ENCODE measurements at regions not wholly inside any gene's neighbourhood (a gene's known extent, or its start where the extent isn't known, plus 50 kb on each side); places are given as distances from the start of the nearest gene placed in this dataset.
"Not testable (repeated sequence)": the region's sequence is repeated elsewhere in the genome, so short reads cannot be mapped to it uniquely, and the experiment has no call there.

GRCh38 chr7:29684151-29684786, 120.6 kb downstream of the PRR15 start:
- peak; percentile 92 for FAIRE-seq
- not testable (repeated sequence) for DNase-seq (ENCODE audit: insufficient read length, low spot score)

- DNase-seq (ENCODE audit: insufficient read length, low spot score) = peak; percentile 20
- TF ChIP-seq PAX5 (IDR thresholded peaks at IDR 0.05; ENCODE audit: insufficient read depth, low read length, severe bottlenecking) (no peak), POU2F2 (IDR thresholded peaks at IDR 0.05; ENCODE audit: low read depth, low read length) (no peak), SPI1 (IDR thresholded peaks at IDR 0.05; ENCODE audit: low read depth, low read length) (no peak), TAF1 (IDR thresholded peaks at IDR 0.05; ENCODE audit: low read depth, low read length) (no peak), POLR2AphosphoS5 (IDR thresholded peaks at IDR 0.05; ENCODE audit: low read depth, low read length) (no peak), POLR2A (IDR thresholded peaks at IDR 0.05; ENCODE audit: low read depth, low read length) (no peak)
- peak; percentile 79 for FAIRE-seq
These were observed 121.3 kb upstream of the WIPF3 start for GRCh38 chr7:29684787-29685650.

DNA sequence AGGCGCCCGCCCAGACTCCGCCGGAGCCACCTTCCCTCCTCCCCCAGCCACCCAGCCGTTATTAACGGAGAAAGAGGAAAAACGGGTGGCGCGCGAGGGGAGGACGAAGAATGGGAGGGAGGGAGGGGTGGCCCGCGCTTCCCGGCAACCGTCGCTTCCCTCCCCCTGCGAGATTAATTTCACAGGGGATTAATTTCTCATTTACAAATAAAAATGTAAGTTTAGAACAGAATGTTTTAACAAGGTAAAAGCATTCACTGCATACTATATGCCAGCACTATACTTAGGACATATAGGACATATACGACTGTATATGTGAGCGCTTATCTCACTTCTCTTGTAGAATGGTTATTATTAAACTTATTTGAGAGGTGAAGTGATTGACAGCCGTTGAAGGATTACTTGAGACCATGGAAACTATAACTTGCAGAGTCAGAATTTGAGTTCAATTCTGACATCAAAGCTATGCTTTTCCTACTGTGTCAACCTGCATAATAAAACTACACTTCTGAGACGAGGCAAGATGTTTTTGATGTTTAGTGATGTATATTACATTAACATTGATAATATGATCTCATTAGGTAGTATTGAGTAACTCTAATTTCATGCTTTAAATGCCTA, 120.5 kb upstream of the WIPF3 start:
- DNase-seq (ENCODE audit: insufficient read length, low spot score); FAIRE-seq: not testable (repeated sequence)

GRCh38 chr7:29690510-29690909, 115.8 kb upstream of the WIPF3 start:
- not testable (repeated sequence) for FAIRE-seq; DNase-seq (ENCODE audit: insufficient read length, low spot score)

GRCh38 chr7:29696402-29696801, 109.9 kb upstream of the WIPF3 start:
- not testable (repeated sequence) for DNase-seq (ENCODE audit: insufficient read length, low spot score); FAIRE-seq

DNA sequence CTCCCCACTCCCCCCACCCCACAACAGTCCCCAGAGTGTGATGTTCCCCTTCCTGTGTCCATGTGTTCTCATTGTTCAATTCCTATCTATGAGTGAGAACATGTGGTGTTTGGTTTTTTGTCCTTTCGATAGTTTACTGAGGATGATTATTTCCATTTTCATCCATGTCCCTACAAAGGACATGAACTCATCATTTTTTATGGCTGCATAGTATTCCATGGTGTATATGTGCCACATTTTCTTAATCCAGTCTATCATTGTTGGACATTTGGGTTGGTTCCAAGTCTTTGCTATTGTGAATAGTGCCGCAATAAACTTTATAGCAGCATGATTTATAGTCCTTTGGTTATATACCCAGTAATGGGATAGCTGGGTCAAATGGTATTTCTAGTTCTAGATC, 106.6 kb upstream of the WIPF3 start:
- FAIRE-seq; DNase-seq (ENCODE audit: insufficient read length, low spot score): not testable (repeated sequence)

- FAIRE-seq; DNase-seq (ENCODE audit: insufficient read length, low spot score): not testable (repeated sequence)
These were observed 104.8 kb upstream of the WIPF3 start for GRCh38 chr7:29701540-29701939.

DNA sequence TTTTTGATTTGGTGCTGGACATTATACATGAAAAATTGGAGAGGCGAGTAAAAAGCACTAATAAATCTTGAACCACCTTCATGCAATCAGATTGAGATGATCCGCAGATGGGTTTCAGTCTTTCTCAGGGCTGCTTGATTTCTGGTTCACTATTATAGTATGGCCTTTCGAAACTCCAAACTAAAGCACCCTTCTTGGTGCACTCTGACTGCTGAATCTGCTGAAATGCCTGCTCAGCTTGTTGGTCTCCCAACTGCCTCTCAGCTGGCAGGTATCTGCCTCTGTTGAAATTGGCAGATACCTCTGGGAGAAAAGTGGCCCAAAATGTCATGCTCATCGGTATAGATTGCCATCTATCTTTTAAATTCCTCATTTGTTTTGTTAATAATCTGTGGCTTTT, 102.5 kb upstream of the WIPF3 start:
- not testable (repeated sequence) for FAIRE-seq; DNase-seq (ENCODE audit: insufficient read length, low spot score)

GRCh38 chr7:29709002-29709401, 97.3 kb upstream of the WIPF3 start:
- not testable (repeated sequence) for FAIRE-seq; DNase-seq (ENCODE audit: insufficient read length, low spot score)

DNA sequence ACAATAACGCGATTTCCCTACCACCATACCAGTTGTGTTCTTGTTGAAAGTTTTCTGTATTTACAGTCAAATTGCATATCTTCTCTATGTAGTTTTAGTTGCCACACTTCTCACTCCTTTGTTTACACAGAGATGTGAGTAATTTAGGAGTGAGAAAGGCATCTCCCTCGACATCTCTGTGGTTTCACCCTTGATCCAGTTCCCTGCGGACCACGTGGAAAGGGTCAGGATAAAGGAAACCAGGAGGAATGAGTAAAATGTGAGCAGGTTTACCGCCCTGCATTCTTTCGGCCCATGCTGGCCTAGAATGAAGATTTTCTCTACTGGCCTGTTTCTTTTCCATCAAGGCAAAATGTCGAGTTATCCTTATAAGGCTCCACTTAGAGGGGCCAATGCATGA, 83.2 kb upstream of the WIPF3 start:
- not testable (repeated sequence) for DNase-seq (ENCODE audit: insufficient read length, low spot score); FAIRE-seq

DNA sequence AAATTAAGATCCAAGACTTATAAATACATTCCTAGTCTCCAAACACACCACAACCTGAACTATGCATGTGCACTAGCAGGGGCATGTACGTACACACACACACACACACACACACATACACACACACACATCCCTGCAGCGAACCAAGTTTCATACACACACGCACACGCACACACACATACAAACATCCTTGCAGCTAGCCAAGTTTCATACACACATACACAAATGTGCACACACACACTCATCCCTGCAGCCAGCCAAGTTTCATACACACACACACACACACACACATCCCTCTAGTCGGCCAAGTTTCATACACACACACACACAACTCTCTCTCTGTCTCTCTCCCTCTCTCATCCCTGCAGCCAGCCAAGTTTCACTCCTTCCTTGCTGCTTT, 82.7 kb upstream of the WIPF3 start:
- DNase-seq (ENCODE audit: insufficient read length, low spot score) (no peak), FAIRE-seq (no peak)
- TF ChIP-seq PAX5 (IDR thresholded peaks at IDR 0.05; ENCODE audit: insufficient read depth, low read length, severe bottlenecking) (no peak), POU2F2 (IDR thresholded peaks at IDR 0.05; ENCODE audit: low read depth, low read length) (no peak), SPI1 (IDR thresholded peaks at IDR 0.05; ENCODE audit: low read depth, low read length) (no peak), POLR2AphosphoS5 (IDR thresholded peaks at IDR 0.05; ENCODE audit: low read depth, low read length) (no peak), TAF1 (IDR thresholded peaks at IDR 0.05; ENCODE audit: low read depth, low read length) (no peak), POLR2A (IDR thresholded peaks at IDR 0.05; ENCODE audit: low read depth, low read length) (no peak)

- not testable (repeated sequence) for DNase-seq (ENCODE audit: insufficient read length, low spot score); FAIRE-seq
These were observed 76.7 kb upstream of the WIPF3 start for GRCh38 chr7:29729534-29730165.
